PC-3 (cell line): ENCODE measurements at regions not wholly inside any gene's neighbourhood (a gene's known extent, or its start where the extent isn't known, plus 50 kb on each side); places are given as distances from the start of the nearest gene placed in this dataset.

Source experiments
- CTCF ChIP-seq: fragments of 300-600 bp; sonication (generic); conservative IDR thresholded peaks from 2 replicates; pipeline ENCODE4 v1.5.1; 2017; ENCODE audit warnings: antibody characterized with exemption, low read depth, mild to moderate bottlenecking, low read length
- EZH2phosphoT487 ChIP-seq: fragments of 300-600 bp; sonication (generic); IDR thresholded peaks from 2 replicates; pipeline ENCODE4 v1.6.1; 2018; ENCODE audit warnings: mild to moderate bottlenecking, antibody characterized with exemption, low read length, borderline replicate concordance

- TF ChIP-seq CTCF (no peak), EZH2phosphoT487 (no peak)
These were observed 923.7 kb downstream of the TBC1D32 start for GRCh38 chr6:120410586-120410985.
